A673 (cell line): ENCODE measurements at regions not wholly inside any gene's neighbourhood (a gene's known extent, or its start where the extent isn't known, plus 50 kb on each side); places are given as distances from the start of the nearest gene placed in this dataset.

ENCODE experiments used
- BruUV-seq: library from RNA; stranded (reverse); fragments of 400-500 nt; replicated peaks from 2 replicates; lab custom pipeline; 2021; lab: Mats Ljungman, UMichigan
- CTCF ChIA-PET: fragments of 300-600 bp; sonication (Branson Sonifier 250); formaldehyde crosslinking; loops from one replicate; lab custom pipeline; 2022; ENCODE audit warnings: antibody characterized with exemption; lab: Charles Lee
- POLR2A ChIA-PET: fragments of 300-600 bp; sonication (Branson Sonifier 250); formaldehyde crosslinking; loops from one replicate; lab custom pipeline; 2022; ENCODE audit warnings: antibody characterized with exemption; ENCODE audit not compliant: low non-redundant PET; lab: Charles Lee
- DNase-seq: peaks from one replicate; pipeline ENCODE4 v3.0.0-alpha.2; 2015; ENCODE audit warnings: low spot score
- H3K27ac ChIP-seq: fragments of 200-600 bp; sonication (generic); 2 replicates; pipeline ENCODE4 v1.5.1; 2016; ENCODE audit warnings: mixed run types, low read depth, mild to moderate bottlenecking, mixed read lengths, antibody characterized with exemption, low read length; ENCODE audit not compliant: poor library complexity, severe bottlenecking
- H3K27me3 ChIP-seq: fragments of 200-600 bp; sonication (generic); replicated peaks from 2 replicates; pipeline ENCODE4 v1.6.1; 2017; ENCODE audit warnings: mixed run types, low read depth, mild to moderate bottlenecking, mixed read lengths, antibody characterized with exemption, low read length; ENCODE audit not compliant: insufficient read depth, poor library complexity
- H3K36me3 ChIP-seq: fragments of 200-600 bp; sonication (generic); 2 replicates; pipeline ENCODE4 v1.6.1; 2016; ENCODE audit warnings: mixed run types, mild to moderate bottlenecking, mixed read lengths, antibody characterized with exemption, low read length; ENCODE audit not compliant: insufficient read depth, poor library complexity, severe bottlenecking
- H3K4me1 ChIP-seq: fragments of 200-600 bp; sonication (generic); 2 replicates; pipeline ENCODE4 v1.6.1; 2017; ENCODE audit warnings: mixed run types, mild to moderate bottlenecking, mixed read lengths, antibody characterized with exemption, low read length; ENCODE audit not compliant: insufficient read depth, poor library complexity, severe bottlenecking
- H3K4me3 ChIP-seq: fragments of 200-600 bp; sonication (generic); 2 replicates; pipeline ENCODE4 v1.5.1; 2016; ENCODE audit warnings: low read depth, mixed run types, mild to moderate bottlenecking, mixed read lengths, low read length; ENCODE audit not compliant: poor library complexity, severe bottlenecking
- H3K9me3 ChIP-seq: fragments of 200-600 bp; sonication (generic); 2 replicates; pipeline ENCODE4 v1.6.1; 2016; ENCODE audit warnings: mixed run types, low read depth, mild to moderate bottlenecking, mixed read lengths, antibody characterized with exemption, low read length; ENCODE audit not compliant: poor library complexity, severe bottlenecking
- EZH2 ChIP-seq: fragments of 200-600 bp; sonication (generic); IDR thresholded peaks from 2 replicates; pipeline ENCODE4 v1.6.1; 2017; ENCODE audit warnings: borderline replicate concordance, low read depth, mild to moderate bottlenecking, mixed read lengths, antibody characterized with exemption, low read length; ENCODE audit not compliant: poor library complexity, severe bottlenecking
- intact Hi-C: fragments of 100-400 bp; cut with micrococcal nuclease; formaldehyde crosslinking; loops from one replicate; pipeline ENCODE4 v1.10.0; 2022; ENCODE audit not compliant: unreplicated experiment
- TF ChIP-seq, protein P1 (sequence below): fragments of 300-800, 200-600 bp; sonication (generic); conservative IDR thresholded peaks from 2 replicates; pipeline ENCODE4 v1.5.1; 2017; ENCODE audit warnings: low read depth, mild to moderate bottlenecking, antibody characterized with exemption, low read length, moderate library complexity, mixed read lengths

DNA sequence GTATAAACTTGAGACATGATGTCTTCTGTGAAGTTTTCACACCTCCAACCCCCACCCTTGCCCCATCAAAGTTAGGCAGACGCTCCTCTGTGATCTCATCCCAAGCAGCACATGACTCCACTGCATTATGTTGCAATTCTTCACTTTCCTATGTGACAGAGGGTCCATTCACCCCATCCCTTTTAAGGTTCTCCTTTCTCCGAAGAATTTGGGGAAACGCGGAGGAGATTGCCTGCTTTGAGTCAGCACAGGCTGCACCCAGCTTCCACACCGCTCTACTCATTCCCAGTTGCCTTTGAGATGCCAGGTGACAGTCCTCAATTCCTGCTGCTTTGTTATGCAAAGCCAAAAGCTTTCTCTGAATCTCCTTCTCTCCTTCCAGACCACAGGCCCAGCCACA is 61.8 kb downstream of the PHLDA1 start:
- DNase-seq = no peak
- no TSS peak for BruUV-seq
- ChIA-PET CTCF (no interaction called here), POLR2A (no interaction called here)
- TF ChIP-seq EZH2 = no peak
- TF ChIP-seq, protein P1, sequence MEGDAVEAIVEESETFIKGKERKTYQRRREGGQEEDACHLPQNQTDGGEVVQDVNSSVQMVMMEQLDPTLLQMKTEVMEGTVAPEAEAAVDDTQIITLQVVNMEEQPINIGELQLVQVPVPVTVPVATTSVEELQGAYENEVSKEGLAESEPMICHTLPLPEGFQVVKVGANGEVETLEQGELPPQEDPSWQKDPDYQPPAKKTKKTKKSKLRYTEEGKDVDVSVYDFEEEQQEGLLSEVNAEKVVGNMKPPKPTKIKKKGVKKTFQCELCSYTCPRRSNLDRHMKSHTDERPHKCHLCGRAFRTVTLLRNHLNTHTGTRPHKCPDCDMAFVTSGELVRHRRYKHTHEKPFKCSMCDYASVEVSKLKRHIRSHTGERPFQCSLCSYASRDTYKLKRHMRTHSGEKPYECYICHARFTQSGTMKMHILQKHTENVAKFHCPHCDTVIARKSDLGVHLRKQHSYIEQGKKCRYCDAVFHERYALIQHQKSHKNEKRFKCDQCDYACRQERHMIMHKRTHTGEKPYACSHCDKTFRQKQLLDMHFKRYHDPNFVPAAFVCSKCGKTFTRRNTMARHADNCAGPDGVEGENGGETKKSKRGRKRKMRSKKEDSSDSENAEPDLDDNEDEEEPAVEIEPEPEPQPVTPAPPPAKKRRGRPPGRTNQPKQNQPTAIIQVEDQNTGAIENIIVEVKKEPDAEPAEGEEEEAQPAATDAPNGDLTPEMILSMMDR = no peak
- Histone ChIP-seq H3K27me3 (no peaks in the 10 kb centered on the region), H3K4me3 (no peak overlapping the region), H3K4me1 (peaks cover 11% of the 10 kb centered on the region), H3K9me3 (no peaks in the 10 kb centered on the region), H3K36me3 (no peaks in the 10 kb centered on the region), H3K27ac (no peak overlapping the region)
- intact Hi-C loops = loop anchor here (10.0 kb wide), 1 partner anchor 245 kb away; no protein-coding TSS in a partner anchor

DNA sequence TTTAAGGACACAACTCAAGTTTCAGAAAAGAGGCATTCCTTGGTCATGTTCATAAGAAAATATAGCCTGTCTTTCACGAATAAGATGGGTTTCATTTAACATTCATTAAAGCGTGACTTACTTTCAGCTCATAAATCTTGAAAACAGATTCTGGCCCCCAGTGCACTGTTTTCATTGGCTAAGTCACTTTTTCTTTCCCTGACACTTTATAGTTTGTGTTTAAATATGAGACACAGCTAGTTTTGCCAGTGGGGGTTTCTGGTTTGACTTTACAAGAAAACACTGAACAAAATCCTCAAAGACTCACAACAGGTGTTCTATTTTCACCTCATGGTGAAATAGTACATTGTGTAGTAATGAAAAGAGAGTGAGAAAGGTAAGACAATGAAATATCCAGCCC is 65.9 kb downstream of the PHLDA1 start:
- Histone ChIP-seq H3K27ac (no peak overlapping the region), H3K4me3 (no peak overlapping the region), H3K36me3 (no peaks in the 10 kb centered on the region), H3K9me3 (no peaks in the 10 kb centered on the region), H3K27me3 (no peaks in the 10 kb centered on the region), H3K4me1 (peaks cover 9% of the 10 kb centered on the region)
- ChIA-PET POLR2A (no interaction called here), CTCF (no interaction called here)
- intact Hi-C loops = loop anchor here (10.0 kb wide), 1 partner anchor 241 kb away; no protein-coding TSS in a partner anchor
- TF ChIP-seq, protein P1 = no peak
- no peak for TF ChIP-seq EZH2
- BruUV-seq = no TSS peak
- no peak for DNase-seq

DNA sequence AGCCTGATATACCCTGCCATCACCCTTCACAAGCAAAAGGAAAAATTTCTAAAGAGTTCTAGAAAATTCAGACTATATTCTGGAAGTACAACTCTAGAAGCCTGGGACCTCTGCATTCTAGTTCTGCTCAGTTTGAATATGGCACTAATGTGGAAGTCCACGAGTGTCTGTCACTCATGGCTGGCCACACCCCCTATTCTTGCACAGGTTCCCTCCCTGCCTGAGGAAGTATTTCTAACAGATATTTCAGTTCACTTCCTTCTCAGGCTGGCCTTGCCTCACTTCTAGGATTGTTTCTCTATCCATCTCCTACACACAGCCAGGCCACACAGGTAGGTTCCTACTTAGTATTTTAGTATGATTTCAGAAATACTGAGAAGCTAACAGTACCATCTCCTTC is 67.4 kb downstream of the PHLDA1 start:
- TF ChIP-seq, protein P1 = no peak
- no peak for TF ChIP-seq EZH2
- intact Hi-C loops = loop anchor here (10.0 kb wide), 1 partner anchor 239 kb away; no protein-coding TSS in a partner anchor
- ChIA-PET POLR2A (no interaction called here), CTCF (no interaction called here)
- Histone ChIP-seq H3K4me3 (no peak overlapping the region), H3K27me3 (no peaks in the 10 kb centered on the region), H3K9me3 (no peaks in the 10 kb centered on the region), H3K36me3 (no peaks in the 10 kb centered on the region), H3K4me1 (peaks cover 9% of the 10 kb centered on the region), H3K27ac (no peak overlapping the region)
- BruUV-seq = no TSS peak
- DNase-seq = no peak
